Ovary (tissue), 3 donors: ENCODE measurements at regions not wholly inside any gene's neighbourhood (a gene's known extent, or its start where the extent isn't known, plus 50 kb on each side); places are given as distances from the start of the nearest gene placed in this dataset.

Source experiments
- EP300 ChIP-seq: sonication (generic); formaldehyde crosslinking; IDR thresholded peaks from one replicate; pipeline ENCODE4 v1.6.1; 2017; ENCODE audit warnings: antibody characterized with exemption
- POLR2A ChIP-seq: fragments of 450-650 bp; IDR thresholded peaks from one replicate; pipeline ENCODE4 v1.6.1; 2017; ENCODE audit warnings: antibody characterized with exemption, mild to moderate bottlenecking, moderate library complexity
- TF ChIP-seq, protein P1 (sequence below), 3 donors: fragments of 450-650 bp in 2 of 3; fragments of 200-600 bp in 1 of 3; IDR thresholded peaks; one replicate each; pipeline versions ENCODE4 v1.5.1 to v1.8.0; 2016 to 2022; ENCODE audit warnings: antibody characterized with exemption in 3 of 3, mild to moderate bottlenecking in 1 of 3
- donor health status: DM: no; HTN: no; CAD: no.

DNA sequence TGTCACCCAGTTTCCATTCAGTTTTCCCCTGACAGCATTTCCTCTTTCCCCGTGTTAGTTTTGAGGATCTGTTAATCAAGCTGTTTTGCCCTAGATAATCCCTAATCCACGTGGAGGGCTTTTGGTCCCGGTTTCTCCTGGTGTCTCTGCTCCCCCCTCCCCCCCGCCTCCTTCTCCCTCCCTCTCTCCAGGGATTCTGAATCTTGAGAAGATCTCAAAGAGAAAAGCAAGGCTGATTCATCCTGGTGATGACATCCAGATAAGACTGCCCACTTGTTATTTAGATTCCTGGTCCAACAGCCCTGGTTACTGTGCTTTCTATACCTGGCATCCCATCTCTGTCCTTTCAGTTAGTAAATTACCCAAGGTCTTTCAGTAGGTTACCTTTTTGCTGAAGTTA, 59.4 kb downstream of the KCNA4 start:
- TF ChIP-seq, protein P1, sequence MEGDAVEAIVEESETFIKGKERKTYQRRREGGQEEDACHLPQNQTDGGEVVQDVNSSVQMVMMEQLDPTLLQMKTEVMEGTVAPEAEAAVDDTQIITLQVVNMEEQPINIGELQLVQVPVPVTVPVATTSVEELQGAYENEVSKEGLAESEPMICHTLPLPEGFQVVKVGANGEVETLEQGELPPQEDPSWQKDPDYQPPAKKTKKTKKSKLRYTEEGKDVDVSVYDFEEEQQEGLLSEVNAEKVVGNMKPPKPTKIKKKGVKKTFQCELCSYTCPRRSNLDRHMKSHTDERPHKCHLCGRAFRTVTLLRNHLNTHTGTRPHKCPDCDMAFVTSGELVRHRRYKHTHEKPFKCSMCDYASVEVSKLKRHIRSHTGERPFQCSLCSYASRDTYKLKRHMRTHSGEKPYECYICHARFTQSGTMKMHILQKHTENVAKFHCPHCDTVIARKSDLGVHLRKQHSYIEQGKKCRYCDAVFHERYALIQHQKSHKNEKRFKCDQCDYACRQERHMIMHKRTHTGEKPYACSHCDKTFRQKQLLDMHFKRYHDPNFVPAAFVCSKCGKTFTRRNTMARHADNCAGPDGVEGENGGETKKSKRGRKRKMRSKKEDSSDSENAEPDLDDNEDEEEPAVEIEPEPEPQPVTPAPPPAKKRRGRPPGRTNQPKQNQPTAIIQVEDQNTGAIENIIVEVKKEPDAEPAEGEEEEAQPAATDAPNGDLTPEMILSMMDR (IDR thresholded peaks at IDR 0.05): no peak
- TF ChIP-seq POLR2A (no peak), EP300 (no peak)
